HFF-Myc (cell line): ENCODE measurements at regions not wholly inside any gene's neighbourhood (a gene's known extent, or its start where the extent isn't known, plus 50 kb on each side); places are given as distances from the start of the nearest gene placed in this dataset.

ENCODE experiments used
- DNase-seq: peaks from one replicate; pipeline ENCODE4 v3.0.0-alpha.2; 2011; ENCODE audit warnings: low read depth; ENCODE audit errors: extremely low read depth
- H3K4me3 ChIP-seq: replicated peaks from 2 replicates; pipeline ENCODE4 v1.5.1; 2011; ENCODE audit warnings: low read depth, mild to moderate bottlenecking, control low read depth, low read length
- TF ChIP-seq, protein P1 (sequence below): IDR thresholded peaks from 2 replicates; pipeline ENCODE4 v1.5.1; 2012; ENCODE audit warnings: mild to moderate bottlenecking, low read depth, low read length, control low read depth; ENCODE audit errors: missing control alignments

DNA sequence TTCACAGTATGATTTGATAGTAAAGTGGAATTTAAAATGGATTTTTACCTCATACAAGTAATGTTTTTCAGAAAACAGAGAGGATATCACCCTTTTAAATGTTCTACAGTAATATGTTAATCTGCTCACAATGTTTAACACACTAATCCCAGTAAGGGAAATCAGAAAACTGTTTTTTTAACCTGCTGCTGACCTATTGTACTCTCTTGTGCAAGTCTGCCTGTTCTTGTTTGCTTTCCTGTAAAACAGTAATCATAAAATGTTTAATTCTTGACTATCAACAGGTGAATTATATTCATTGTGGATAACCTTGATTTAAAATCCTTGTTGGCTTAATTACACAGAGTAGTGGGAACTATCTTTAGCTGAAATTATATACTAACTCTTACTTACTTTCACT lies 126.4 kb downstream of the GNAT3 start:
- no peak for DNase-seq
- no peak overlapping the region for H3K4me3 ChIP-seq
- TF ChIP-seq, protein P1, sequence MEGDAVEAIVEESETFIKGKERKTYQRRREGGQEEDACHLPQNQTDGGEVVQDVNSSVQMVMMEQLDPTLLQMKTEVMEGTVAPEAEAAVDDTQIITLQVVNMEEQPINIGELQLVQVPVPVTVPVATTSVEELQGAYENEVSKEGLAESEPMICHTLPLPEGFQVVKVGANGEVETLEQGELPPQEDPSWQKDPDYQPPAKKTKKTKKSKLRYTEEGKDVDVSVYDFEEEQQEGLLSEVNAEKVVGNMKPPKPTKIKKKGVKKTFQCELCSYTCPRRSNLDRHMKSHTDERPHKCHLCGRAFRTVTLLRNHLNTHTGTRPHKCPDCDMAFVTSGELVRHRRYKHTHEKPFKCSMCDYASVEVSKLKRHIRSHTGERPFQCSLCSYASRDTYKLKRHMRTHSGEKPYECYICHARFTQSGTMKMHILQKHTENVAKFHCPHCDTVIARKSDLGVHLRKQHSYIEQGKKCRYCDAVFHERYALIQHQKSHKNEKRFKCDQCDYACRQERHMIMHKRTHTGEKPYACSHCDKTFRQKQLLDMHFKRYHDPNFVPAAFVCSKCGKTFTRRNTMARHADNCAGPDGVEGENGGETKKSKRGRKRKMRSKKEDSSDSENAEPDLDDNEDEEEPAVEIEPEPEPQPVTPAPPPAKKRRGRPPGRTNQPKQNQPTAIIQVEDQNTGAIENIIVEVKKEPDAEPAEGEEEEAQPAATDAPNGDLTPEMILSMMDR, result no peak

DNA sequence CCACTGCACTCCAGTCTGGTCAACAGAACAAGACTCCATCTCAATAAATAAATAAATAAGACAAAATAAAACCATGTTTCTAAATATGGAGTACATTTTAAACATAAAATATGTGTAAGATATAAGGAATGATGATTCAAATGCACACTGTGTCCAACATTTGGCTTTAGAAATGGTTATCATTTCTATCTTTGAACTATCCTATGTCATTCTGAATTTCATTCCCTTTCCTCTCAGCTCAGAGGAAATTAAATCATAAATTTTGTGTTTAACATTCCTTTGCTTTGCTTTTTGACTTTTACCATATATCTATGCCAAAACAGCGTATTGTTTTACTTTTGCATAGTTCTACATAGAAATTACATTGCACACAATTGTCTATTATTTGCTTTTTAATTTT lies 130.9 kb downstream of the GNAT3 start:
- H3K4me3 ChIP-seq, result no peak overlapping the region
- TF ChIP-seq, protein P1, result no peak
- DNase-seq, result no peak

DNA sequence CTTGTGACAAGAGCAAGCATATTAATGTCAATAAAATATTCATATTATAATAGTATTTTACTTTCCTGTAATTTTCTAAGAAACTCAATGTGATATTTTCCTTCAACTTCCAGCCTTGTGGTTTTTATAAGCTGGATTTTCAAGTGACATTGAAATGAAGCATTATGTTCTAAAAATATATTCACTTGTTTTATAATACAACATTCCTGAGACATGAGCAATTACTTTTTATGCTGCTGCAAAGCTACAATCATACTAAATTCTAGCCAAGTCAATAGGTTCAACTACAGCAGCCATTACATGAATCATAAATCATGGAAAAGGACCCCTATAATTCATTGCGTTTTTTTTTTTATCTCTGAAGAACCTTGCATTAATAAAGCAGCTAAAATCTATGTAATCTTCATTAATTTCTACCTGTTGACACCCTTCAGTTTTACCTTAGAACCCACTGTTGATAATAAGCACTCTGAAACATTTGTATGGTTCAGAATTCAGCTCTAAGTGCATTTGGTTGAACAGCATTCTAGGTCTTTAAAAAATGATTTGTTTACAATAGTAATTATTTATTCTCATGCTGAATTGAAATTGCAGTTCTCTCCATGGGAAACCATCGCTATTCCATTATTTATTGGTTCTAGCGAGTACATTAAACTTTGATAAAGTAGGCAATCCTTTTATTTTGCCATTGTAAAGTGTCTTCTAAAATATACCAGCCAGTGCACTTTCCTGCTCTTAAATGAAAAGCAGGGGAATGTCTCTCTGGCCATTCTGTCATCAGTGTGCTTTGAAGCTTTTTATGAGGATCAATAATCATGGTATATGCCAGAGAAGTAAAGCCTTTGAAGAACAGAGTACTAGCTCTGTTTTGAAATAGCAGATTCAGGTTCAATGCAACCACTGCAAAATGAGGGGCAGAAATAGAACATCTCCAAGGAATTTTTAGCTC lies 132.6 kb downstream of the GNAT3 start:
- H3K4me3 ChIP-seq, result no peak overlapping the region
- no peak for DNase-seq
- TF ChIP-seq, protein P1, result no peak

DNA sequence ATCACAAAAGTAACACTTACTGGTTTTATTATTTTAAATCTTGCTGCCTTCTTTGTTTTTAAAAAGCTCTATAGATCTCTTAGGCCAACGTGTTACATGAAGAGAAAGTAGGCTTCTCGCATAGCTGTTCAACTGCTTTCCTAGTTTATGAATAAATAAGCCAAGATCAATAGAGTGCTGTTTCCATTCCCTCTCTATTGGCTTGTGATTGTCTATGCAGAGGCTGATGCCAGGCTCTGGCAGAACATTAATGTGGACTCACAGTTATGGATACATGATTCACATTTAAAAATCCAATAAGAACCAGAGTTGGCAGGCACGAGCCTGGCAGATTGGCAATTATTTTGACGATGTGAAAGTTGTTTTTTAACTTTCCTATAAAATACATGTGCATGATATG lies 137.5 kb downstream of the GNAT3 start:
- TF ChIP-seq, protein P1, result no peak
- no peak overlapping the region for H3K4me3 ChIP-seq
- no peak for DNase-seq

DNA sequence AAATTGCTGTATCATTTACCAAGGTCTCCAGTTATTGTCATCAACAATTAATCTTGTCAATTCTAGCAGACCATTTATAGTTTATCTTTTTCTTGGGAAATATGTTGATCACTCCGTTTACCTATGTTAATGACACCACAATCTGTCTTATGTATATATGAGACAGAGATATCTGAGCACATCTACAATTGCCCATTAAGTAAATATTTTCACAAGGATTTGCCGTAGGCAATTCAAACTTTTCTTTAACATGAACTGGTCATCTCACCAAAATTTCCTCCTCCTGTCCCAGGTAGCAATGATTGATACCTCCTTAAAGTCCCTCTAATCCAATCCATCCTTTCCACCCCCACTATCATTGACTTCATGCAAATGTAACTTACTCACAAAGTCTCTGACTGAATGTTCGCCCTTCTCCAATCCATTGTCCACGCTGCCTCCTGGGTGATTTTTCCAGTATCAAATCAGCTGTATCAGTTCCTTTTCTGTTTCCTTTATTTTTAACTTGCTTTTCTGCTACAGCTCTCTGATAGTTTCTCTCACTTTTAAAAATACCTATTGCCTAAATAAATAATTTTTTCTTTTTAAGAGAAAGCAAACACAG lies 138.3 kb downstream of the GNAT3 start:
- H3K4me3 ChIP-seq, result no peak overlapping the region
- TF ChIP-seq, protein P1, result no peak
- DNase-seq, result no peak

DNA sequence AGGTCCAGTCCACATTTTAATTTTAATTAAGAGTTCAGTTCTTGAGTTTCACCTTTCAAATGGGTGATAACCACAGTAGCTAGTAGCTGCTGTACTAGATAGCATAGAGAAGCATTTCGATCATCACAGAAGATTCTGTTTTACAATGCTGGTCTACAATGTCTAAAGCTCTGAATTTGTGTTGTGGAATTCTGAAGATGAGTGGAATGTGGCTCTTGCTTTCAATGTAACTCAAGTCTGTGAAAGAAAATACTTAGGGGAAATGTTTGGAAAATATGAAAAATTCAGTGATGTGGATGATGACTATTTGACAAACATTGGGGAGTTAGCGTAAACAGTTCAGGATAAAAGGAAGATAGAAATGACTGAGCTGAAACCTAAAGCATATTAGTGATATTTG lies 139.4 kb downstream of the GNAT3 start:
- no peak for DNase-seq
- no peak overlapping the region for H3K4me3 ChIP-seq
- TF ChIP-seq, protein P1, result no peak
